Hepatocyte (in vitro differentiated cells): ENCODE measurements at regions not wholly inside any gene's neighbourhood (a gene's known extent, or its start where the extent isn't known, plus 50 kb on each side); places are given as distances from the start of the nearest gene placed in this dataset.

Experiments
- DNase-seq: peaks from one replicate; pipeline ENCODE4 v3.0.0-alpha.2; 2016; ENCODE audit warnings: low spot score
- H2AFZ ChIP-seq: fragments of 200-600 bp; sonication (generic); 2 replicates; pipeline ENCODE4 v1.6.0; 2016; ENCODE audit warnings: antibody characterized with exemption, mild to moderate bottlenecking
- H3K27ac ChIP-seq: fragments of 200-600 bp; sonication (generic); 2 replicates; pipeline ENCODE4 v1.5.1; 2016; ENCODE audit warnings: mild to moderate bottlenecking
- H3K27me3 ChIP-seq: fragments of 200-600 bp; sonication (generic); 2 replicates; pipeline ENCODE4 v1.6.1; 2016
- H3K36me3 ChIP-seq: fragments of 200-600 bp; sonication (generic); replicated peaks from 2 replicates; pipeline ENCODE4 v1.5.1; 2016; ENCODE audit warnings: low read depth; ENCODE audit not compliant: insufficient read depth
- H3K4me1 ChIP-seq: fragments of 200-600 bp; sonication (generic); 2 replicates; pipeline ENCODE4 v1.5.1; 2016; ENCODE audit warnings: mild to moderate bottlenecking, moderate library complexity; ENCODE audit not compliant: insufficient read depth
- H3K4me2 ChIP-seq: fragments of 200-600 bp; sonication (generic); 2 replicates; pipeline ENCODE4 v1.6.0; 2016
- H3K4me3 ChIP-seq: fragments of 200-600 bp; sonication (generic); 2 replicates; pipeline ENCODE4 v1.5.1; 2016; ENCODE audit warnings: mild to moderate bottlenecking
- H3K79me2 ChIP-seq: fragments of 200-600 bp; sonication (generic); 2 replicates; pipeline ENCODE4 v1.6.0; 2017; ENCODE audit warnings: mild to moderate bottlenecking
- H3K9me2 ChIP-seq: fragments of 200-600 bp; sonication (generic); replicated peaks from 2 replicates; pipeline ENCODE4 v1.6.0; 2017; ENCODE audit warnings: mild to moderate bottlenecking; ENCODE audit not compliant: insufficient read depth
- H3K9me3 ChIP-seq: fragments of 200-600 bp; sonication (generic); 2 replicates; pipeline ENCODE4 v1.5.1; 2016; ENCODE audit warnings: low read depth, mild to moderate bottlenecking
- H4K20me1 ChIP-seq: fragments of 200-600 bp; sonication (generic); 2 replicates; pipeline ENCODE4 v1.6.0; 2016; ENCODE audit warnings: mild to moderate bottlenecking; ENCODE audit not compliant: insufficient read depth, poor library complexity, severe bottlenecking
- CTCF ChIP-seq: fragments of 200-600 bp; sonication (generic); IDR thresholded peaks from 2 replicates; pipeline ENCODE4 v1.5.1; 2016; ENCODE audit warnings: antibody characterized with exemption, mild to moderate bottlenecking; ENCODE audit not compliant: poor library complexity
- EZH2 ChIP-seq: fragments of 200-600 bp; sonication (generic); IDR thresholded peaks from 2 replicates; pipeline ENCODE4 v1.6.1; 2016; ENCODE audit warnings: antibody characterized with exemption, mild to moderate bottlenecking, borderline replicate concordance
- EZH2phosphoT487 ChIP-seq: fragments of 200-600 bp; sonication (generic); IDR thresholded peaks from one replicate; pipeline ENCODE4 v1.6.1; 2018; ENCODE audit warnings: antibody characterized with exemption, mild to moderate bottlenecking, low read depth, moderate library complexity; ENCODE audit not compliant: unreplicated experiment, severe bottlenecking
- WGBS: methylation state at CpG from one replicate; pipeline ENCODE4 v1.1.6; 2016; ENCODE audit warnings: low lambda C conversion rate; ENCODE audit errors: missing lambda C conversion rate; 5-methylcytosine and 5-hydroxymethylcytosine counted together

DNA sequence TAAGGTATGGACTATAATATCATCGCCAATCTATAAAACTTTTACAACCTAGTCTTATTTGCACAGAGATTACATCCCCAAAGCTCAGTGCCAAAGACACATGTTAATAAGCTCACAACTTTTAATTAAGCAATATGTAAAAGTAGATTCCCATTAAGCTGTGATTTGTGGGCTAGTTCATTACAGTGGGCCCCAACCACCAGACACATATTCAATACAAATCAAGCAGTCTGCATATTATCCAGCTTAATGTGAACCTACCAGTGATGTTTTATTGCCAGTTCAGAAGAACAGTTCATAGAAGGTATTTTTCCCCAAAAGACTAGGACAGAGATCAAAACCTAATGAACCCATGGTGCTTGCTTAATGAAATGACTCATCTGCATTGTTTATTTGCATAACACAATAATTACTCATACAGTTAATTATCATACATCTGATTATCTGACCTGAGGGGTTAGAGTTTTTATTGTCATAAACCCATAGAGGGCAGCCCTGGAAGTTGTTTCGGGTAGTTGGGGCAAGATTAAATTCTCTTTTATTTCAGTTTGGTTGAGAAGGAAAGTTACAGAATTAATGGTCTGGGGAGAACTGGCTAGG is 831.0 kb downstream of the TFAP2A start:
- Histone ChIP-seq H4K20me1 (no peaks in the 10 kb centered on the region), H3K36me3 (no peaks in the 10 kb centered on the region), H3K9me3 (no peaks in the 10 kb centered on the region), H2AFZ (no peak overlapping the region), H3K4me3 (no peak overlapping the region), H3K27ac (no peak overlapping the region), H3K9me2 (no peaks in the 10 kb centered on the region), H3K4me2 (no peak overlapping the region), H3K27me3 (no peaks in the 10 kb centered on the region), H3K4me1 (no peaks in the 10 kb centered on the region), H3K79me2 (no peaks in the 10 kb centered on the region)
- DNase-seq: no peak
- no peak for TF ChIP-seq CTCF
- no peak for TF ChIP-seq EZH2phosphoT487
- no peak for TF ChIP-seq EZH2
- WGBS: 93% methylated on average over 2 of the region's 2 CpGs

DNA sequence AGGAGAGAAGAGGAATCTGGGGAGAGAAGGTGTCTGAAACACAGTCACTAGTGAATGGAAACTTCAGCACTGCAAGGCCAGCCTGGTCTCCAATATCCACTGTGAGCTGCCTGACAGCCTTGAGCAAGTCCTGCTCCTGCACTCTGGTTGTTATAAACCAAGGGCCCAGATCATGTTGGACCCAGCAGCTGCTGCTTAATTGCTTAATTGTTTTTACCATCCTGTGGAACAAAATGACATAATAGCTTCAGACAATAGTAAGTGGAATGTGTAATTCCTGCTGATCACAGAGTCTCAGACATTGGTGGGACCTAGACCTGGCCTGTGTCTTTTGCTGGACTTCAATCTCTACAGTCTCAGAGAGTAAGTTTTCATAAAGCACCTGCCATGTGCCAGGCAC is 833.7 kb downstream of the TFAP2A start:
- no peak overlapping the region for H3K4me2 ChIP-seq

GRCh38 chr6:9576521-9576920 is 838.4 kb downstream of the TFAP2A start:
- TF ChIP-seq EZH2 (no peak), CTCF (no peak), EZH2phosphoT487 (no peak)
- H3K4me2 ChIP-seq: no peak overlapping the region
- no peak overlapping the region for H3K4me3 ChIP-seq
- no peaks in the 10 kb centered on the region for H3K9me3 ChIP-seq
- 74% methylated on average over 4 of the region's 4 CpGs for WGBS
- H4K20me1 ChIP-seq: no peaks in the 10 kb centered on the region
- no peak for DNase-seq
- H3K27me3 ChIP-seq: no peaks in the 10 kb centered on the region
- no peaks in the 10 kb centered on the region for H3K36me3 ChIP-seq
- no peaks in the 10 kb centered on the region for H3K9me2 ChIP-seq
- H3K79me2 ChIP-seq: no peaks in the 10 kb centered on the region
- H3K27ac ChIP-seq: no peak overlapping the region
- no peak overlapping the region for H2AFZ ChIP-seq
- H3K4me1 ChIP-seq: no peaks in the 10 kb centered on the region

More for the DNA sequence above, 833.7 kb downstream of the TFAP2A start:
- H3K27me3 ChIP-seq: no peaks in the 10 kb centered on the region
- H3K4me1 ChIP-seq: no peaks in the 10 kb centered on the region
- H3K9me2 ChIP-seq: no peaks in the 10 kb centered on the region
- no peak overlapping the region for H2AFZ ChIP-seq
- TF ChIP-seq EZH2phosphoT487: no peak
- TF ChIP-seq EZH2: no peak
- no peak for TF ChIP-seq CTCF
- H3K4me3 ChIP-seq: no peak overlapping the region
- no peaks in the 10 kb centered on the region for H4K20me1 ChIP-seq
- H3K36me3 ChIP-seq: no peaks in the 10 kb centered on the region
- no peak for DNase-seq
- H3K9me3 ChIP-seq: no peaks in the 10 kb centered on the region
- H3K79me2 ChIP-seq: no peaks in the 10 kb centered on the region
- H3K27ac ChIP-seq: no peak overlapping the region

DNA sequence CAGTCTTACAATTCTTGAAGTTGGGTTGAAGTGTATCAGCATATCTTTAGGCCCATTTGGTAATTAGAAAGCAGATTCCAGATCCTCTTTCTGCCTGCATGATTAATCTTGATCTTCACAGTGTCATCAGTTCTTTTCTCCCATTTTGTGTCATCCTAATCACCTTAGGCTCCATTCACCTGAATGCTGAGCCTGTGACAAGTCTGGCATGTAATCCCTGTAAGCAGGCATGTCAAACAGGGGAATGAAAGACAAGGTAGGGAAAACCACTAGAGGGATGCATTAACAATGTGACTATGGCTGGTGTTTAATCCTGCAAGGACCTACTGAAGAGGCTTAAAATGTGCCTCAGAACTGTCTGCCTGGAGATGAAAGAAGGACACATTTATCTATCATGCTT is 848.8 kb downstream of the TFAP2A start:
- H3K27me3 ChIP-seq: no peaks in the 10 kb centered on the region
- H2AFZ ChIP-seq: no peak overlapping the region
- H3K79me2 ChIP-seq: no peaks in the 10 kb centered on the region
- H3K9me2 ChIP-seq: no peaks in the 10 kb centered on the region
- H3K4me3 ChIP-seq: no peak overlapping the region
- H3K4me1 ChIP-seq: no peaks in the 10 kb centered on the region
- no peaks in the 10 kb centered on the region for H3K9me3 ChIP-seq
- H3K4me2 ChIP-seq: no peak overlapping the region
- no peak for DNase-seq
- H3K36me3 ChIP-seq: no peaks in the 10 kb centered on the region
- H4K20me1 ChIP-seq: no peaks in the 10 kb centered on the region
- TF ChIP-seq EZH2 (no peak), CTCF (no peak), EZH2phosphoT487 (no peak)
- H3K27ac ChIP-seq: no peak overlapping the region
